Activated T-helper 9 cell treated with anti-CD3 and anti-CD28 coated beads, Interleukin-2, amount 50 U/mL, for 16 hours (primary cell): ENCODE measurements at regions not wholly inside any gene's neighbourhood (a gene's known extent, or its start where the extent isn't known, plus 50 kb on each side); places are given as distances from the start of the nearest gene placed in this dataset.

Source experiments
- DNase-seq: peaks from one replicate; pipeline ENCODE4 v3.0.0-alpha.2; 2020; ENCODE audit warnings: low read depth

- no peak for DNase-seq
Measured at GRCh38 chr4:1495416-1496115, 89.3 kb upstream of the NKX1-1 start.

- DNase-seq: no peak
Measured at GRCh38 chr4:1494416-1495315, 88.4 kb upstream of the NKX1-1 start.

- no peak for DNase-seq
Measured at GRCh38 chr4:1493540-1494287, 87.5 kb upstream of the NKX1-1 start.

GRCh38 chr4:1492651-1493539 is 86.7 kb upstream of the NKX1-1 start:
- no peak for DNase-seq

- DNase-seq: no peak
Measured at GRCh38 chr4:1492142-1492457, 85.9 kb upstream of the NKX1-1 start.

GRCh38 chr4:1491328-1492141 is 85.3 kb upstream of the NKX1-1 start:
- no peak for DNase-seq

GRCh38 chr4:1490654-1491327 is 84.5 kb upstream of the NKX1-1 start:
- DNase-seq: no peak

- no peak for DNase-seq
Measured at GRCh38 chr4:1490011-1490653, 83.9 kb upstream of the NKX1-1 start.

GRCh38 chr4:1489639-1489995 is 83.4 kb upstream of the NKX1-1 start:
- no peak for DNase-seq

- no peak for DNase-seq
Measured at GRCh38 chr4:1488831-1489638, 82.8 kb upstream of the NKX1-1 start.

GRCh38 chr4:1488357-1488756 is 82.1 kb upstream of the NKX1-1 start:
- no peak for DNase-seq

- DNase-seq: no peak
Measured at GRCh38 chr4:1487761-1488160, 81.5 kb upstream of the NKX1-1 start.

GRCh38 chr4:1487106-1487505 is 80.9 kb upstream of the NKX1-1 start:
- no peak for DNase-seq

- DNase-seq: no peak
Measured at GRCh38 chr4:1485280-1485679, 79.0 kb upstream of the NKX1-1 start.

- no peak for DNase-seq
Measured at GRCh38 chr4:1480720-1481119, 74.5 kb upstream of the NKX1-1 start.

GRCh38 chr4:1479454-1479853 is 73.2 kb upstream of the NKX1-1 start:
- no peak for DNase-seq

- DNase-seq: no peak
Measured at GRCh38 chr4:1478766-1479355, 72.6 kb upstream of the NKX1-1 start.

GRCh38 chr4:1477045-1477840 is 71.0 kb upstream of the NKX1-1 start:
- no peak for DNase-seq
